HEK293 (cell line): ENCODE measurements at regions not wholly inside any gene's neighbourhood (a gene's known extent, or its start where the extent isn't known, plus 50 kb on each side); places are given as distances from the start of the nearest gene placed in this dataset.
A peak's percentile ranks its signal among the peaks of the same experiment; 100 is the strongest.

Source experiments
- BCL11A ChIP-seq: fragments of 450-650 bp; formaldehyde crosslinking; IDR thresholded peaks from 2 replicates; pipeline ENCODE4 v1.5.1; 2016; ENCODE audit warnings: low read depth, missing biosample characterization, missing genetic modification characterization
- HOXD13 ChIP-seq: sonication (generic); formaldehyde crosslinking; IDR thresholded peaks from 2 replicates; pipeline ENCODE4 v1.8.0; 2022; ENCODE audit warnings: missing genetic modification reagents, borderline replicate concordance
- MEIS1 ChIP-seq: sonication (generic); formaldehyde crosslinking; IDR thresholded peaks from 2 replicates; pipeline ENCODE4 v1.8.1; 2022; ENCODE audit warnings: missing genetic modification reagents, mild to moderate bottlenecking, borderline replicate concordance
- SP3 ChIP-seq: fragments of 450-650 bp; formaldehyde crosslinking; IDR thresholded peaks from 2 replicates; pipeline ENCODE4 v1.5.1; 2016; ENCODE audit warnings: missing biosample characterization, missing genetic modification characterization
- SP7 ChIP-seq: fragments of 450-650 bp; formaldehyde crosslinking; IDR thresholded peaks from 2 replicates; pipeline ENCODE4 v1.5.1; 2016; ENCODE audit warnings: missing biosample characterization, missing genetic modification characterization
- YY2 ChIP-seq: fragments of 450-650 bp; formaldehyde crosslinking; IDR thresholded peaks from 2 replicates; pipeline ENCODE4 v1.5.1; 2016; ENCODE audit warnings: missing biosample characterization, missing genetic modification characterization
- ZBTB21 ChIP-seq: fragments of 450-650 bp; formaldehyde crosslinking; IDR thresholded peaks from 2 replicates; pipeline ENCODE4 v1.5.1; 2017; ENCODE audit warnings: missing biosample characterization, missing genetic modification characterization
- ZNF184 ChIP-seq: fragments of 450-650 bp; IDR thresholded peaks from 2 replicates; pipeline ENCODE4 v1.5.1; 2018; ENCODE audit warnings: missing biosample characterization, mild to moderate bottlenecking, missing genetic modification characterization
- ZNF248 ChIP-seq: fragments of 450-650 bp; formaldehyde crosslinking; IDR thresholded peaks from 2 replicates; pipeline ENCODE4 v1.5.1; 2017; ENCODE audit warnings: missing biosample characterization, missing genetic modification characterization
- ZNF391 ChIP-seq: fragments of 450-650 bp; formaldehyde crosslinking; IDR thresholded peaks from 2 replicates; pipeline ENCODE4 v1.5.1; 2016; ENCODE audit warnings: low read depth, missing biosample characterization, missing genetic modification characterization, borderline replicate concordance
- ZNF404 ChIP-seq: fragments of 450-650 bp; formaldehyde crosslinking; IDR thresholded peaks from 2 replicates; pipeline ENCODE4 v1.5.1; 2017; ENCODE audit warnings: missing biosample characterization, missing genetic modification characterization
- ZNF426 ChIP-seq: fragments of 450-650 bp; formaldehyde crosslinking; IDR thresholded peaks from 2 replicates; pipeline ENCODE4 v1.5.1; 2017; ENCODE audit warnings: missing biosample characterization, missing genetic modification characterization, mild to moderate bottlenecking, inconsistent platforms, moderate library complexity
- ZNF514 ChIP-seq: fragments of 450-650 bp; formaldehyde crosslinking; IDR thresholded peaks from 2 replicates; pipeline ENCODE4 v1.5.1; 2016; ENCODE audit warnings: missing biosample characterization, missing genetic modification characterization
- ZNF621 ChIP-seq: fragments of 450-650 bp; formaldehyde crosslinking; IDR thresholded peaks from 2 replicates; pipeline ENCODE4 v1.5.1; 2017; ENCODE audit warnings: missing biosample characterization, missing genetic modification characterization
- ZNF658 ChIP-seq: fragments of 450-650 bp; formaldehyde crosslinking; IDR thresholded peaks from 2 replicates; pipeline ENCODE4; 2016; ENCODE audit warnings: missing biosample characterization, missing genetic modification characterization
- ZNF707 ChIP-seq: fragments of 450-650 bp; formaldehyde crosslinking; IDR thresholded peaks from 2 replicates; pipeline ENCODE4 v1.5.1; 2016; ENCODE audit warnings: missing biosample characterization, missing genetic modification characterization
- ZNF777 ChIP-seq: fragments of 450-650 bp; formaldehyde crosslinking; IDR thresholded peaks from 2 replicates; pipeline ENCODE4 v1.5.1; 2017; ENCODE audit warnings: missing biosample characterization, missing genetic modification characterization, borderline replicate concordance
- ZNF785 ChIP-seq: fragments of 450-650 bp; formaldehyde crosslinking; IDR thresholded peaks from 2 replicates; pipeline ENCODE4 v1.5.1; 2016; ENCODE audit warnings: missing biosample characterization, missing genetic modification characterization
- ZSCAN16 ChIP-seq: fragments of 450-650 bp; formaldehyde crosslinking; IDR thresholded peaks from 2 replicates; pipeline ENCODE4 v1.5.1; 2016; ENCODE audit warnings: missing biosample characterization, missing genetic modification characterization
- TF ChIP-seq, protein P1 (sequence below): fragments of 450-650 bp; formaldehyde crosslinking; IDR thresholded peaks from 2 replicates; pipeline ENCODE4 v1.5.1; 2017; ENCODE audit warnings: missing biosample characterization, mild to moderate bottlenecking, missing genetic modification characterization, moderate library complexity
- TF ChIP-seq, protein P2 (sequence below): fragments of 450-650 bp; IDR thresholded peaks from 2 replicates; pipeline ENCODE4 v1.5.1; 2018; ENCODE audit warnings: missing biosample characterization, missing genetic modification characterization
- TF ChIP-seq, protein P3 (sequence below): fragments of 450-650 bp; formaldehyde crosslinking; IDR thresholded peaks from 2 replicates; pipeline ENCODE4; 2016; ENCODE audit warnings: missing biosample characterization, missing genetic modification characterization
- TF ChIP-seq, protein P4 (sequence below): fragments of 450-650 bp; formaldehyde crosslinking; IDR thresholded peaks from 2 replicates; pipeline ENCODE4 v1.5.1; 2016; ENCODE audit warnings: missing biosample characterization, missing genetic modification characterization
- TF ChIP-seq, protein P5 (sequence below): fragments of 450-650 bp; formaldehyde crosslinking; IDR thresholded peaks from 2 replicates; pipeline ENCODE4 v1.5.1; 2017; ENCODE audit warnings: missing biosample characterization, missing genetic modification characterization
- TF ChIP-seq, protein P6 (sequence below): fragments of 450-650 bp; formaldehyde crosslinking; IDR thresholded peaks from 2 replicates; pipeline ENCODE4 v1.5.1; 2016; ENCODE audit warnings: missing biosample characterization, missing genetic modification characterization, borderline replicate concordance

DNA sequence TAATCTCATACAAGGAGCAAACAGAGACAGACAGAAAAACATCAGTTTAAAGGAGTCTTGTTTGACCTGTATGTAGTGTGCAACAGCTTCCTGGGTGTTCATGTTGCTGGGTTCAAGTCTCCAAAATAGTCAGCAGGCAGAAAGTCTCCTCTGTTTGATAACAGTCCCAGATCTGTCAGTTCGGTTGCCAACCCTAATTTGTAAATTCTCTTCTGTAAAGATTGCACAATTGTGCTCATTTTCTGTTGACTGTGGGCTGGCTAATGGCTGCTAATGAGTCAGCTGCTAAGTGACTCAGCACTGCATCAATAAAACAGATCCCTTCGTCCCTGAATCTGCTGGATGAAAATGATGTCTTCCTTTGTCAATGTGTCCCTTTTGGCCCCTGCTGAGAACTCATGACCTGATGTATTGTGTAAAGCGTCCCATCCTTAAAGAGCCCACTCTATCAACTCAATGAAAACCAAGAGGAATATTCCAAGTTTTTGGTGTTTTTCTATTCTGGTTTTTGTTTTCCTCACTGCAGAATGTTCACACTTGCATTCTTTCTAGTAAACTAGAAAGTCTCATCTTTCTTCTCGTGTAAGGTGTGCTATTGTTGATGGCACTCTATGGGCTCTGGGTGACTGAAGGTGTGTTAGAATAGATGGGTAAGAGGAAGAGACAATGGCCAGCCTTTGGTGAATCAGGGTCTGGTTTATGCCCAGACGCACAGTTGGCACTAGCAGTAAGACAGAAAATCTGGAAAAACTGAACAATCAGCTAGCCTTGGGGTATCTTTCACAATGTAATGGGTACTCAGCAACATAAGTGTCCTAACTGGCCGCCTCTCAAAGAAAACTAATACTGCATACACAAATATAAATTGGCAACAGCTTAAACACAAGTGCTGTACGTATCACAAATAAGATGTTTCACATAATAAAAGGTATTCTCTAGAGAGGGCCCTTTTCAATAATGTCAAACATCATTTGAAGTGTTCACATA, 75.1 kb upstream of the SIPA1L2 start (continued):
- TF ChIP-seq, protein P1, sequence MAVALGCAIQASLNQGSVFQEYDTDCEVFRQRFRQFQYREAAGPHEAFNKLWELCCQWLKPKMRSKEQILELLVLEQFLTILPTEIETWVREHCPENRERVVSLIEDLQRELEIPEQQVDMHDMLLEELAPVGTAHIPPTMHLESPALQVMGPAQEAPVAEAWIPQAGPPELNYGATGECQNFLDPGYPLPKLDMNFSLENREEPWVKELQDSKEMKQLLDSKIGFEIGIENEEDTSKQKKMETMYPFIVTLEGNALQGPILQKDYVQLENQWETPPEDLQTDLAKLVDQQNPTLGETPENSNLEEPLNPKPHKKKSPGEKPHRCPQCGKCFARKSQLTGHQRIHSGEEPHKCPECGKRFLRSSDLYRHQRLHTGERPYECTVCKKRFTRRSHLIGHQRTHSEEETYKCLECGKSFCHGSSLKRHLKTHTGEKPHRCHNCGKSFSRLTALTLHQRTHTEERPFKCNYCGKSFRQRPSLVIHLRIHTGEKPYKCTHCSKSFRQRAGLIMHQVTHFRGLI (tag by site-specific recombination) = peak; percentile 58; the same call in 1 of the 2 replicates
- TF ChIP-seq ZNF658 (tag by site-specific recombination) (0 out of 2 replicates have a peak, but pooled peaks have one; percentile 74), ZNF621 (tag by site-specific recombination) (no peak), ZNF785 (tag by site-specific recombination) (no peak), ZSCAN16 (tag by site-specific recombination) (no peak), ZNF184 (tag by site-specific recombination) (peak; percentile 96), ZNF514 (tag by site-specific recombination) (no peak), ZBTB21 (tag by site-specific recombination) (peak; percentile 89), ZNF391 (tag by site-specific recombination) (peak; percentile 82; the same call in 1 of the 2 replicates), ZNF248 (tag by site-specific recombination) (0 out of 2 replicates have a peak, but pooled peaks have one; percentile 10), ZNF777 (tag by site-specific recombination) (no peak), SP7 (tag by site-specific recombination) (peak; percentile 98), BCL11A (tag by site-specific recombination) (peak; percentile 67; the same call in 1 of the 2 replicates), ZNF404 (no peak), ZNF707 (tag by site-specific recombination) (no peak), ZNF426 (tag by site-specific recombination) (no peak), MEIS1 (no peak), SP3 (peak; percentile 48; the same call in 1 of the 2 replicates), HOXD13 (CRISPR knock-in tag) (0 out of 2 replicates have a peak, but pooled peaks have one; percentile 15), YY2 (tag by site-specific recombination) (peak; percentile 89)
- TF ChIP-seq, protein P2, sequence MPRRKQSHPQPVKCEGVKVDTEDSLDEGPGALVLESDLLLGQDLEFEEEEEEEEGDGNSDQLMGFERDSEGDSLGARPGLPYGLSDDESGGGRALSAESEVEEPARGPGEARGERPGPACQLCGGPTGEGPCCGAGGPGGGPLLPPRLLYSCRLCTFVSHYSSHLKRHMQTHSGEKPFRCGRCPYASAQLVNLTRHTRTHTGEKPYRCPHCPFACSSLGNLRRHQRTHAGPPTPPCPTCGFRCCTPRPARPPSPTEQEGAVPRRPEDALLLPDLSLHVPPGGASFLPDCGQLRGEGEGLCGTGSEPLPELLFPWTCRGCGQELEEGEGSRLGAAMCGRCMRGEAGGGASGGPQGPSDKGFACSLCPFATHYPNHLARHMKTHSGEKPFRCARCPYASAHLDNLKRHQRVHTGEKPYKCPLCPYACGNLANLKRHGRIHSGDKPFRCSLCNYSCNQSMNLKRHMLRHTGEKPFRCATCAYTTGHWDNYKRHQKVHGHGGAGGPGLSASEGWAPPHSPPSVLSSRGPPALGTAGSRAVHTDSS (tag by site-specific recombination) = no peak
- TF ChIP-seq, protein P3, sequence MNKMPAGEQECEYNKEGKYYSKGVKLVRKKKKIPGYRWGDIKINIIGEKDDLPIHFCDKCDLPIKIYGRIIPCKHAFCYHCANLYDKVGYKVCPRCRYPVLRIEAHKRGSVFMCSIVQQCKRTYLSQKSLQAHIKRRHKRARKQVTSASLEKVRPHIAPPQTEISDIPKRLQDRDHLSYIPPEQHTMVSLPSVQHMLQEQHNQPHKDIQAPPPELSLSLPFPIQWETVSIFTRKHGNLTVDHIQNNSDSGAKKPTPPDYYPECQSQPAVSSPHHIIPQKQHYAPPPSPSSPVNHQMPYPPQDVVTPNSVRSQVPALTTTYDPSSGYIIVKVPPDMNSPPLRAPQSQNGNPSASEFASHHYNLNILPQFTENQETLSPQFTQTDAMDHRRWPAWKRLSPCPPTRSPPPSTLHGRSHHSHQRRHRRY = no peak
- TF ChIP-seq, protein P4, sequence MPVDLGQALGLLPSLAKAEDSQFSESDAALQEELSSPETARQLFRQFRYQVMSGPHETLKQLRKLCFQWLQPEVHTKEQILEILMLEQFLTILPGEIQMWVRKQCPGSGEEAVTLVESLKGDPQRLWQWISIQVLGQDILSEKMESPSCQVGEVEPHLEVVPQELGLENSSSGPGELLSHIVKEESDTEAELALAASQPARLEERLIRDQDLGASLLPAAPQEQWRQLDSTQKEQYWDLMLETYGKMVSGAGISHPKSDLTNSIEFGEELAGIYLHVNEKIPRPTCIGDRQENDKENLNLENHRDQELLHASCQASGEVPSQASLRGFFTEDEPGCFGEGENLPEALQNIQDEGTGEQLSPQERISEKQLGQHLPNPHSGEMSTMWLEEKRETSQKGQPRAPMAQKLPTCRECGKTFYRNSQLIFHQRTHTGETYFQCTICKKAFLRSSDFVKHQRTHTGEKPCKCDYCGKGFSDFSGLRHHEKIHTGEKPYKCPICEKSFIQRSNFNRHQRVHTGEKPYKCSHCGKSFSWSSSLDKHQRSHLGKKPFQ (tag by site-specific recombination) = no peak
- TF ChIP-seq, protein P5, sequence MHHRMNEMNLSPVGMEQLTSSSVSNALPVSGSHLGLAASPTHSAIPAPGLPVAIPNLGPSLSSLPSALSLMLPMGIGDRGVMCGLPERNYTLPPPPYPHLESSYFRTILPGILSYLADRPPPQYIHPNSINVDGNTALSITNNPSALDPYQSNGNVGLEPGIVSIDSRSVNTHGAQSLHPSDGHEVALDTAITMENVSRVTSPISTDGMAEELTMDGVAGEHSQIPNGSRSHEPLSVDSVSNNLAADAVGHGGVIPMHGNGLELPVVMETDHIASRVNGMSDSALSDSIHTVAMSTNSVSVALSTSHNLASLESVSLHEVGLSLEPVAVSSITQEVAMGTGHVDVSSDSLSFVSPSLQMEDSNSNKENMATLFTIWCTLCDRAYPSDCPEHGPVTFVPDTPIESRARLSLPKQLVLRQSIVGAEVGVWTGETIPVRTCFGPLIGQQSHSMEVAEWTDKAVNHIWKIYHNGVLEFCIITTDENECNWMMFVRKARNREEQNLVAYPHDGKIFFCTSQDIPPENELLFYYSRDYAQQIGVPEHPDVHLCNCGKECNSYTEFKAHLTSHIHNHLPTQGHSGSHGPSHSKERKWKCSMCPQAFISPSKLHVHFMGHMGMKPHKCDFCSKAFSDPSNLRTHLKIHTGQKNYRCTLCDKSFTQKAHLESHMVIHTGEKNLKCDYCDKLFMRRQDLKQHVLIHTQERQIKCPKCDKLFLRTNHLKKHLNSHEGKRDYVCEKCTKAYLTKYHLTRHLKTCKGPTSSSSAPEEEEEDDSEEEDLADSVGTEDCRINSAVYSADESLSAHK = no peak
- TF ChIP-seq, protein P6, sequence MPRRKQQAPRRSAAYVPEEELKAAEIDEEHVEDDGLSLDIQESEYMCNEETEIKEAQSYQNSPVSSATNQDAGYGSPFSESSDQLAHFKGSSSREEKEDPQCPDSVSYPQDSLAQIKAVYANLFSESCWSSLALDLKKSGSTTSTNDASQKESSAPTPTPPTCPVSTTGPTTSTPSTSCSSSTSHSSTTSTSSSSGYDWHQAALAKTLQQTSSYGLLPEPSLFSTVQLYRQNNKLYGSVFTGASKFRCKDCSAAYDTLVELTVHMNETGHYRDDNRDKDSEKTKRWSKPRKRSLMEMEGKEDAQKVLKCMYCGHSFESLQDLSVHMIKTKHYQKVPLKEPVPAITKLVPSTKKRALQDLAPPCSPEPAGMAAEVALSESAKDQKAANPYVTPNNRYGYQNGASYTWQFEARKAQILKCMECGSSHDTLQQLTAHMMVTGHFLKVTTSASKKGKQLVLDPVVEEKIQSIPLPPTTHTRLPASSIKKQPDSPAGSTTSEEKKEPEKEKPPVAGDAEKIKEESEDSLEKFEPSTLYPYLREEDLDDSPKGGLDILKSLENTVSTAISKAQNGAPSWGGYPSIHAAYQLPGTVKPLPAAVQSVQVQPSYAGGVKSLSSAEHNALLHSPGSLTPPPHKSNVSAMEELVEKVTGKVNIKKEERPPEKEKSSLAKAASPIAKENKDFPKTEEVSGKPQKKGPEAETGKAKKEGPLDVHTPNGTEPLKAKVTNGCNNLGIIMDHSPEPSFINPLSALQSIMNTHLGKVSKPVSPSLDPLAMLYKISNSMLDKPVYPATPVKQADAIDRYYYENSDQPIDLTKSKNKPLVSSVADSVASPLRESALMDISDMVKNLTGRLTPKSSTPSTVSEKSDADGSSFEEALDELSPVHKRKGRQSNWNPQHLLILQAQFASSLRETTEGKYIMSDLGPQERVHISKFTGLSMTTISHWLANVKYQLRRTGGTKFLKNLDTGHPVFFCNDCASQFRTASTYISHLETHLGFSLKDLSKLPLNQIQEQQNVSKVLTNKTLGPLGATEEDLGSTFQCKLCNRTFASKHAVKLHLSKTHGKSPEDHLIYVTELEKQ (tag by site-specific recombination) = peak; percentile 95
